Neutrophil (primary cell): ENCODE measurements at regions not wholly inside any gene's neighbourhood (a gene's known extent, or its start where the extent isn't known, plus 50 kb on each side); places are given as distances from the start of the nearest gene placed in this dataset.

Source experiments
- H3K27ac ChIP-seq: fragments of 200-600 bp; sonication (generic); 2 replicates; pipeline ENCODE4 v1.5.1; 2016; ENCODE audit warnings: mild to moderate bottlenecking, moderate library complexity
- H3K27me3 ChIP-seq: fragments of 200-600 bp; sonication (generic); 2 replicates; pipeline ENCODE4 v1.6.0; 2016; ENCODE audit warnings: mild to moderate bottlenecking
- H3K36me3 ChIP-seq: fragments of 200-600 bp; sonication (generic); 2 replicates; pipeline ENCODE4 v1.5.1; 2017
- H3K4me1 ChIP-seq, 2 experiments: fragments of 200-600 bp in 1 of 2; sonication (generic) in 1 of 2; 1 replicate in 1 of 2; 2 replicates in 1 of 2; pipeline versions ENCODE4 v1.5.1 to v1.6.1; 2013 to 2016; ENCODE audit warnings: low read depth in 1 of 2, low read length in 1 of 2, mild to moderate bottlenecking in 1 of 2, moderate library complexity in 1 of 2; ENCODE audit not compliant: control insufficient read depth in 1 of 2, insufficient read depth in 1 of 2
- H3K4me3 ChIP-seq, 2 experiments: fragments of 200-600 bp in 1 of 2; sonication (generic) in 1 of 2; 1 replicate in 1 of 2; 2 replicates in 1 of 2; pipeline ENCODE4 v1.5.1; 2013 to 2016; ENCODE audit warnings: low read depth in 1 of 2, low read length in 1 of 2, mild to moderate bottlenecking in 1 of 2, moderate library complexity in 1 of 2
- H3K9me3 ChIP-seq: fragments of 200-600 bp; sonication (generic); 2 replicates; pipeline ENCODE4 v1.5.1; 2016
- CTCF ChIP-seq: fragments of 200-600 bp; sonication (generic); IDR thresholded peaks from 2 replicates; pipeline ENCODE4 v1.5.1; 2016; ENCODE audit warnings: antibody characterized with exemption

GRCh38 chr10:120755771-120756170 lies 95.4 kb upstream of the WDR11 start:
- H3K36me3 ChIP-seq, result no peaks in the 10 kb centered on the region
- no peak for TF ChIP-seq CTCF
- no peaks in the 10 kb centered on the region for H3K4me1 ChIP-seq
- no peak overlapping the region for H3K27ac ChIP-seq
- H3K27me3 ChIP-seq, result no peaks in the 10 kb centered on the region
- H3K4me3 ChIP-seq, result no peak overlapping the region
- no peaks in the 10 kb centered on the region for H3K9me3 ChIP-seq

GRCh38 chr10:120760253-120760652 lies 90.9 kb upstream of the WDR11 start:
- Histone ChIP-seq H3K4me1 (no peaks in the 10 kb centered on the region), H3K27me3 (no peaks in the 10 kb centered on the region), H3K27ac (no peak overlapping the region), H3K9me3 (no peaks in the 10 kb centered on the region), H3K4me3 (no peak overlapping the region), H3K36me3 (no peaks in the 10 kb centered on the region)
- no peak for TF ChIP-seq CTCF

GRCh38 chr10:120761951-120762350 lies 89.2 kb upstream of the WDR11 start:
- H3K4me1 ChIP-seq, result no peaks in the 10 kb centered on the region
- no peak for TF ChIP-seq CTCF
- no peaks in the 10 kb centered on the region for H3K9me3 ChIP-seq
- H3K27me3 ChIP-seq, result no peaks in the 10 kb centered on the region
- H3K36me3 ChIP-seq, result no peaks in the 10 kb centered on the region
- no peak overlapping the region for H3K27ac ChIP-seq
- H3K4me3 ChIP-seq, result no peak overlapping the region

GRCh38 chr10:120765226-120765803 lies 85.8 kb upstream of the WDR11 start:
- no peak overlapping the region for H3K27ac ChIP-seq
- no peaks in the 10 kb centered on the region for H3K4me1 ChIP-seq
- H3K9me3 ChIP-seq, result no peaks in the 10 kb centered on the region
- no peak for TF ChIP-seq CTCF
- H3K36me3 ChIP-seq, result no peaks in the 10 kb centered on the region
- no peak overlapping the region for H3K4me3 ChIP-seq
- H3K27me3 ChIP-seq, result no peaks in the 10 kb centered on the region

GRCh38 chr10:120768227-120768626 lies 82.9 kb upstream of the WDR11 start:
- Histone ChIP-seq H3K4me3 (no peak overlapping the region), H3K9me3 (no peaks in the 10 kb centered on the region), H3K4me1 (no peaks in the 10 kb centered on the region), H3K27me3 (no peaks in the 10 kb centered on the region), H3K27ac (no peak overlapping the region), H3K36me3 (no peaks in the 10 kb centered on the region)
- TF ChIP-seq CTCF, result no peak

- no peaks in the 10 kb centered on the region for H3K4me1 ChIP-seq
- H3K27ac ChIP-seq, result no peak overlapping the region
- H3K4me3 ChIP-seq, result no peak overlapping the region
- no peak for TF ChIP-seq CTCF
- H3K27me3 ChIP-seq, result no peaks in the 10 kb centered on the region
- no peaks in the 10 kb centered on the region for H3K36me3 ChIP-seq
- no peaks in the 10 kb centered on the region for H3K9me3 ChIP-seq
Observed at GRCh38 chr10:120770496-120770895, 80.7 kb upstream of the WDR11 start.
